K562 (cell line): ENCODE measurements at regions not wholly inside any gene's neighbourhood (a gene's known extent, or its start where the extent isn't known, plus 50 kb on each side); places are given as distances from the start of the nearest gene placed in this dataset.
A peak's percentile ranks its signal among the peaks of the same experiment; 100 is the strongest.

Experiments used
- CHD1 ChIP-seq: fragments of 200-600 bp; sonication (generic); IDR thresholded peaks from one replicate; pipeline ENCODE4 v1.6.1; 2012; ENCODE audit warnings: mild to moderate bottlenecking, moderate library complexity, low read length, inconsistent platforms
- CREM ChIP-seq: IDR thresholded peaks from 2 replicates; pipeline ENCODE4 v1.6.1; 2014; ENCODE audit warnings: antibody characterized with exemption, low read depth
- HNRNPLL ChIP-seq: fragments of 200-400 bp; formaldehyde crosslinking; IDR thresholded peaks from 2 replicates; pipeline ENCODE4 v1.6.1; 2017; ENCODE audit warnings: low read length, low read depth, mild to moderate bottlenecking; ENCODE audit not compliant: poor library complexity, severe bottlenecking
- KLF10 ChIP-seq: fragments of 250-450 bp; sonication (Bioruptor Pico); IDR thresholded peaks from 2 replicates; pipeline ENCODE4 v1.6.1; 2021; ENCODE audit warnings: matching md5 sums
- NFE2 ChIP-seq: IDR thresholded peaks from 2 replicates; pipeline ENCODE4 v1.6.1; 2014; ENCODE audit warnings: antibody characterized with exemption, low read depth
- RAD21 ChIP-seq, 2 experiments: fragments of 250-450 bp in 1 of 2; fragments of 450-650 bp in 1 of 2; sonication (Bioruptor Pico) in 1 of 2; formaldehyde crosslinking in 1 of 2; IDR thresholded peaks in 1 of 2; conservative IDR thresholded peaks in 1 of 2; 2 replicates each; pipeline versions ENCODE4 v1.4.0 to v1.8.0; 2020 to 2022; ENCODE audit warnings: mild to moderate bottlenecking in 2 of 2, moderate library complexity in 1 of 2
- SIN3B ChIP-seq: fragments of 450-650 bp; IDR thresholded peaks from 2 replicates; pipeline ENCODE4 v1.6.1; 2017; ENCODE audit warnings: low read depth, mild to moderate bottlenecking, moderate library complexity
- TARDBP ChIP-seq: fragments of 450-650 bp; IDR thresholded peaks from 2 replicates; pipeline ENCODE4 v1.6.1; 2016
- TF ChIP-seq, protein P1 (sequence below), 3 experiments: IDR thresholded peaks in 2 of 3; conservative IDR thresholded peaks in 1 of 3; 2 replicates each; pipeline ENCODE4 v1.5.1; 2011 to 2012; ENCODE audit warnings: low read length in 3 of 3, mild to moderate bottlenecking in 3 of 3, control low read depth in 2 of 3, improper control_type of control experiment in 1 of 3, inconsistent platforms in 1 of 3, low read depth in 1 of 3, mixed read lengths in 1 of 3, moderate library complexity in 1 of 3; ENCODE audit not compliant: insufficient read depth in 2 of 3

DNA sequence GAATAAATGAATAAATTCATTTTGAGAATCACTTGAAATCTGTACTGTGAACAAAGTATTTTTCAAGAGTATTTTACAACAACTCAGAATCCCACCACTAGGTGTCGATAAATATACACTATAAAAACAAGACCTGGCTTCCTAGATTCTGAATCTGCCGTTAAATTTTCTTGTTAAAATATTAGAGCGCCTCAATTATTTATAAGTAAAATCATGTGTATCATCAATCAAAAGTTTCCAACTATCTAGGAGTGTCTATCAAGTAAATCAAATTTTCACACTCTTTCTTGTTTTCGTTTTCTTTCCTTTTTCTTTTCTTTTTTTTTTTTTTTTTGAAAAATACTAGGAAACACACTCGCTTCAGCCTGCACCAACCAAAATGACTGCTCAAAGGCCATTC, 179.2 kb upstream of the DCN start:
- TF ChIP-seq CHD1 (no peak), NFE2 (no peak), KLF10 (no peak), TARDBP (no peak), CREM (no peak), SIN3B (no peak), HNRNPLL (no peak), RAD21 (CRISPR knock-in tag; conservative IDR thresholded peaks at IDR 0.05 in 1 of 2, IDR thresholded peaks at IDR 0.05 in 1 of 2) (peak; percentile 40 to 55; a peak in 3 of 4 replicates)
- TF ChIP-seq, protein P1, sequence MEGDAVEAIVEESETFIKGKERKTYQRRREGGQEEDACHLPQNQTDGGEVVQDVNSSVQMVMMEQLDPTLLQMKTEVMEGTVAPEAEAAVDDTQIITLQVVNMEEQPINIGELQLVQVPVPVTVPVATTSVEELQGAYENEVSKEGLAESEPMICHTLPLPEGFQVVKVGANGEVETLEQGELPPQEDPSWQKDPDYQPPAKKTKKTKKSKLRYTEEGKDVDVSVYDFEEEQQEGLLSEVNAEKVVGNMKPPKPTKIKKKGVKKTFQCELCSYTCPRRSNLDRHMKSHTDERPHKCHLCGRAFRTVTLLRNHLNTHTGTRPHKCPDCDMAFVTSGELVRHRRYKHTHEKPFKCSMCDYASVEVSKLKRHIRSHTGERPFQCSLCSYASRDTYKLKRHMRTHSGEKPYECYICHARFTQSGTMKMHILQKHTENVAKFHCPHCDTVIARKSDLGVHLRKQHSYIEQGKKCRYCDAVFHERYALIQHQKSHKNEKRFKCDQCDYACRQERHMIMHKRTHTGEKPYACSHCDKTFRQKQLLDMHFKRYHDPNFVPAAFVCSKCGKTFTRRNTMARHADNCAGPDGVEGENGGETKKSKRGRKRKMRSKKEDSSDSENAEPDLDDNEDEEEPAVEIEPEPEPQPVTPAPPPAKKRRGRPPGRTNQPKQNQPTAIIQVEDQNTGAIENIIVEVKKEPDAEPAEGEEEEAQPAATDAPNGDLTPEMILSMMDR (IDR thresholded peaks at IDR 0.05 in 2 of 3, conservative IDR thresholded peaks at IDR 0.05 in 1 of 3; ENCODE audit: insufficient read depth in 2 of 3, low read depth in 1 of 3, low read length in 3 of 3) = peak in 1 of 3 experiments; percentile 60; a peak in 3 of 6 replicates
